ENCODE measurements at regions not wholly inside any gene's neighbourhood (a gene's known extent, or its start where the extent isn't known, plus 50 kb on each side); places are given as distances from the start of the nearest gene placed in this dataset.

GRCh38 chr9:99447951-99448350, 225.9 kb downstream of the SEC61B start:
- H3K4me3 ChIP-seq (ENCODE audit: low read length): no peak overlapping the region
- DNase-seq (ENCODE audit: low read depth): no peak
- TF ChIP-seq, protein P1, sequence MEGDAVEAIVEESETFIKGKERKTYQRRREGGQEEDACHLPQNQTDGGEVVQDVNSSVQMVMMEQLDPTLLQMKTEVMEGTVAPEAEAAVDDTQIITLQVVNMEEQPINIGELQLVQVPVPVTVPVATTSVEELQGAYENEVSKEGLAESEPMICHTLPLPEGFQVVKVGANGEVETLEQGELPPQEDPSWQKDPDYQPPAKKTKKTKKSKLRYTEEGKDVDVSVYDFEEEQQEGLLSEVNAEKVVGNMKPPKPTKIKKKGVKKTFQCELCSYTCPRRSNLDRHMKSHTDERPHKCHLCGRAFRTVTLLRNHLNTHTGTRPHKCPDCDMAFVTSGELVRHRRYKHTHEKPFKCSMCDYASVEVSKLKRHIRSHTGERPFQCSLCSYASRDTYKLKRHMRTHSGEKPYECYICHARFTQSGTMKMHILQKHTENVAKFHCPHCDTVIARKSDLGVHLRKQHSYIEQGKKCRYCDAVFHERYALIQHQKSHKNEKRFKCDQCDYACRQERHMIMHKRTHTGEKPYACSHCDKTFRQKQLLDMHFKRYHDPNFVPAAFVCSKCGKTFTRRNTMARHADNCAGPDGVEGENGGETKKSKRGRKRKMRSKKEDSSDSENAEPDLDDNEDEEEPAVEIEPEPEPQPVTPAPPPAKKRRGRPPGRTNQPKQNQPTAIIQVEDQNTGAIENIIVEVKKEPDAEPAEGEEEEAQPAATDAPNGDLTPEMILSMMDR (conservative IDR thresholded peaks at IDR 0.05; ENCODE audit: low read length): no peak

- no peak overlapping the region for H3K4me3 ChIP-seq (ENCODE audit: low read length)
- TF ChIP-seq, protein P1 (conservative IDR thresholded peaks at IDR 0.05; ENCODE audit: low read length): no peak
- no peak for DNase-seq (ENCODE audit: low read depth)
Observed at GRCh38 chr9:99449726-99450125, 227.6 kb downstream of the SEC61B start.

GRCh38 chr9:99451112-99451606, 229.1 kb downstream of the SEC61B start:
- no peak overlapping the region for H3K4me3 ChIP-seq (ENCODE audit: low read length)
- TF ChIP-seq, protein P1 (conservative IDR thresholded peaks at IDR 0.05; ENCODE audit: low read length): no peak
- peak; percentile 70 for DNase-seq (ENCODE audit: low read depth)

DNA sequence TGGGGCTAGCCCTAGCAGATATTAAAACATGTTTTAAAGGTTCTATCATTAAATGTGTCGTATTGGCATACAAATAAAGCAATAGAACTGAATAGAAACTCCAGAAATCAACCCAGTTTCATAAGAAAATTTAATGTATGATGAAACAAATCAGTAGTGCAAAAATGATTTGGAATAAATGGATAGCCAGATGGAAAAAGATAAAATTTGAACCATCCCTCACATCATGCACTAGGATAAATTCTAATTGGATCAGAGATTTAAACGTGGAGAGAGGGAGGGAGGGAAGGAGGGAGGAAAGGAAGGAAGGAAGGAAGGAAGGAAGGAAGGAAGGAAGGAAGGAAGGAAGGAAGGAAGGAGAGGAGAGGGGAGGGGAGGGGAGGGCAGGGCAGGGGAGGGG, 235.3 kb downstream of the SEC61B start:
- TF ChIP-seq, protein P1 (conservative IDR thresholded peaks at IDR 0.05; ENCODE audit: low read length): no peak
- no peak overlapping the region for H3K4me3 ChIP-seq (ENCODE audit: low read length)
- DNase-seq (ENCODE audit: low read depth): no peak

- H3K4me3 ChIP-seq (ENCODE audit: low read length): no peak overlapping the region
- TF ChIP-seq, protein P1 (conservative IDR thresholded peaks at IDR 0.05; ENCODE audit: low read length): no peak
- no peak for DNase-seq (ENCODE audit: low read depth)
Observed at GRCh38 chr9:99457981-99458380, 235.9 kb downstream of the SEC61B start.

- H3K4me3 ChIP-seq (ENCODE audit: low read length): no peak overlapping the region
- no peak for DNase-seq (ENCODE audit: low read depth)
- TF ChIP-seq, protein P1 (conservative IDR thresholded peaks at IDR 0.05; ENCODE audit: low read length): no peak
Observed at GRCh38 chr9:99459919-99460318, 237.8 kb downstream of the SEC61B start.

DNA sequence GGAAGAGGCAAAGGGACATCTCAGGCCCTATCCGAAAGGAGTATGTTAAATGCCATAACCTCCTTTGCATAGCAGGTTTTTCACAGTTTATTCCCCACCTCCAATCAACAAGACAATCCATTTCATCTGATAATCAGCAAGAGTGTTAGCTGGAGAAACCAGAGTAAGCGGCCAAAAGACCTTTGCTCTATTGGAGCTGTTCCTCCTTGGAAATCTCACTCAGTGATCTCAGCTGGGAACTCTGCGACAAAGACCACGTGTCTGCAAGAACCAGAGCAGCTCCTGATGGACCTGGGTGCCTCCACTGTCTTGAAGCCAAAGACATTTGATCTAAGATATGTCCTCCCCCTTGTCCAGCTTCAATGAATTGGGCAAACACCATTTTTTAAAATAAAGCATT, 241.0 kb downstream of the SEC61B start:
- no peak overlapping the region for H3K4me3 ChIP-seq (ENCODE audit: low read length)
- TF ChIP-seq, protein P1 (conservative IDR thresholded peaks at IDR 0.05; ENCODE audit: low read length): no peak
- DNase-seq (ENCODE audit: low read depth): no peak

Measured in AG10803 (cell line).